Limb (tissue), 2 donors: ENCODE measurements at regions not wholly inside any gene's neighbourhood (a gene's known extent, or its start where the extent isn't known, plus 50 kb on each side); places are given as distances from the start of the nearest gene placed in this dataset.

ENCODE experiments used
- DNase-seq, 2 donors: peaks; one replicate each; pipeline ENCODE4 v3.0.0-alpha.2; 2016; ENCODE audit errors: extremely low spot score in 2 of 2

GRCh38 chr9:108078811-108079210, 589.2 kb upstream of the KLF4 start:
- DNase-seq: peak in 1 of 2 donors; percentile 5

GRCh38 chr9:108078375-108078774, 588.8 kb upstream of the KLF4 start:
- DNase-seq: peak in 1 of 2 donors; percentile 5

GRCh38 chr9:108077556-108077955, 588.0 kb upstream of the KLF4 start:
- no peak for DNase-seq

- DNase-seq: no peak
Observed at GRCh38 chr9:108074900-108075299, 585.3 kb upstream of the KLF4 start.

- DNase-seq: no peak
Observed at GRCh38 chr9:108073823-108074222, 584.3 kb upstream of the KLF4 start.

- DNase-seq: no peak
Observed at GRCh38 chr9:108072740-108073139, 583.2 kb upstream of the KLF4 start.

- DNase-seq: no peak
Observed at GRCh38 chr9:108070861-108071260, 581.3 kb upstream of the KLF4 start.

- DNase-seq: no peak
Observed at GRCh38 chr9:108069991-108070390, 580.4 kb upstream of the KLF4 start.

- no peak for DNase-seq
Observed at GRCh38 chr9:108062680-108063079, 573.1 kb upstream of the KLF4 start.

- no peak for DNase-seq
Observed at GRCh38 chr9:108060175-108060574, 570.6 kb upstream of the KLF4 start.

- no peak for DNase-seq
Observed at GRCh38 chr9:108058135-108058814, 568.7 kb upstream of the KLF4 start.

GRCh38 chr9:108057421-108058134, 568.0 kb upstream of the KLF4 start:
- no peak for DNase-seq

- DNase-seq: no peak
Observed at GRCh38 chr9:108056805-108057386, 567.3 kb upstream of the KLF4 start.

- DNase-seq: no peak
Observed at GRCh38 chr9:108056084-108056804, 566.7 kb upstream of the KLF4 start.

- no peak for DNase-seq
Observed at GRCh38 chr9:108054131-108054630, 564.6 kb upstream of the KLF4 start.

GRCh38 chr9:108053555-108054061, 564.0 kb upstream of the KLF4 start:
- DNase-seq: peak; percentile 63 to 66

GRCh38 chr9:108052431-108053080, 563.0 kb upstream of the KLF4 start:
- DNase-seq: no peak

GRCh38 chr9:108050894-108051293, 561.3 kb upstream of the KLF4 start:
- no peak for DNase-seq

GRCh38 chr9:108049671-108050494, 560.3 kb upstream of the KLF4 start:
- DNase-seq: no peak

- DNase-seq: peak in 1 of 2 donors; percentile 66
Observed at GRCh38 chr9:108049026-108049607, 559.5 kb upstream of the KLF4 start.
